ENCODE measurements at regions not wholly inside any gene's neighbourhood (a gene's known extent, or its start where the extent isn't known, plus 50 kb on each side); places are given as distances from the start of the nearest gene placed in this dataset.

GRCh38 chr21:14877581-14878228 lies 187.1 kb downstream of the NRIP1 start:
- no peak for TF ChIP-seq CTCF (IDR thresholded peaks at IDR 0.05; ENCODE audit: insufficient read depth, low read depth, low read length)
- no peak for TF ChIP-seq EZH2 (IDR thresholded peaks at IDR 0.05; ENCODE audit: insufficient read depth, low read length)
- Histone ChIP-seq H3K4me2 (ENCODE audit: low read length) (peak overlapping the region; percentile 53), H3K27ac (ENCODE audit: low read depth, low read length) (no peak overlapping the region), H3K79me2 (ENCODE audit: insufficient read depth, low read length) (no peaks in the 10 kb centered on the region), H3K9ac (ENCODE audit: low read length) (no peak overlapping the region), H3K4me3 (ENCODE audit: insufficient read depth, low read depth, low read length) (no peak overlapping the region), H2AFZ (ENCODE audit: low read depth, low read length) (no peak overlapping the region), H3K9me3 (ENCODE audit: insufficient read depth, low read depth, low read length) (no peaks in the 10 kb centered on the region), H4K20me1 (ENCODE audit: insufficient read depth, low read length) (no peaks in the 10 kb centered on the region), H3K4me1 (ENCODE audit: insufficient read depth, low read length) (peaks cover 28% of the 10 kb centered on the region), H3K27me3 (ENCODE audit: insufficient read depth, low read length) (no peaks in the 10 kb centered on the region), H3K36me3 (ENCODE audit: insufficient read depth, low read length) (no peaks in the 10 kb centered on the region)
- Mint-ChIP-seq H3K9me3 (ENCODE audit: unreplicated experiment) (no peaks in the 10 kb centered on the region), H3K27ac (ENCODE audit: unreplicated experiment) (no peak overlapping the region), H3K36me3 (ENCODE audit: low read depth, unreplicated experiment) (no peaks in the 10 kb centered on the region), H3K4me1 (ENCODE audit: low read depth, unreplicated experiment) (peaks cover 22% of the 10 kb centered on the region), H3K27me3 (ENCODE audit: low read depth, unreplicated experiment) (peaks cover 2% of the 10 kb centered on the region), H3K4me3 (ENCODE audit: unreplicated experiment) (no peak overlapping the region)
- FAIRE-seq (no peak), DNase-seq (ENCODE audit: low read depth) (peak; percentile 55)

- Mint-ChIP-seq H3K4me3 (ENCODE audit: unreplicated experiment) (no peak overlapping the region), H3K4me1 (ENCODE audit: low read depth, unreplicated experiment) (peaks cover 22% of the 10 kb centered on the region), H3K27me3 (ENCODE audit: low read depth, unreplicated experiment) (peaks cover 2% of the 10 kb centered on the region), H3K9me3 (ENCODE audit: unreplicated experiment) (no peaks in the 10 kb centered on the region), H3K27ac (ENCODE audit: unreplicated experiment) (no peak overlapping the region), H3K36me3 (ENCODE audit: low read depth, unreplicated experiment) (no peaks in the 10 kb centered on the region)
- Histone ChIP-seq H3K4me3 (ENCODE audit: insufficient read depth, low read depth, low read length) (no peak overlapping the region), H3K79me2 (ENCODE audit: insufficient read depth, low read length) (no peaks in the 10 kb centered on the region), H3K27me3 (ENCODE audit: insufficient read depth, low read length) (no peaks in the 10 kb centered on the region), H3K36me3 (ENCODE audit: insufficient read depth, low read length) (no peaks in the 10 kb centered on the region), H2AFZ (ENCODE audit: low read depth, low read length) (no peak overlapping the region), H3K27ac (ENCODE audit: low read depth, low read length) (no peak overlapping the region), H3K4me1 (ENCODE audit: insufficient read depth, low read length) (peaks cover 28% of the 10 kb centered on the region), H3K9me3 (ENCODE audit: insufficient read depth, low read depth, low read length) (no peaks in the 10 kb centered on the region), H3K9ac (ENCODE audit: low read length) (no peak overlapping the region), H4K20me1 (ENCODE audit: insufficient read depth, low read length) (no peaks in the 10 kb centered on the region), H3K4me2 (ENCODE audit: low read length) (no peak overlapping the region)
- no peak for FAIRE-seq
- DNase-seq (ENCODE audit: low read depth) = no peak
- TF ChIP-seq EZH2 (IDR thresholded peaks at IDR 0.05; ENCODE audit: insufficient read depth, low read length) (no peak), CTCF (IDR thresholded peaks at IDR 0.05; ENCODE audit: insufficient read depth, low read depth, low read length) (no peak)
Measured at GRCh38 chr21:14876524-14876840, 188.3 kb downstream of the NRIP1 start.

GRCh38 chr21:14875704-14876523 lies 188.9 kb downstream of the NRIP1 start:
- Histone ChIP-seq H3K27ac (ENCODE audit: low read depth, low read length) (no peak overlapping the region), H3K36me3 (ENCODE audit: insufficient read depth, low read length) (no peaks in the 10 kb centered on the region), H3K79me2 (ENCODE audit: insufficient read depth, low read length) (no peaks in the 10 kb centered on the region), H3K9me3 (ENCODE audit: insufficient read depth, low read depth, low read length) (no peaks in the 10 kb centered on the region), H3K27me3 (ENCODE audit: insufficient read depth, low read length) (no peaks in the 10 kb centered on the region), H2AFZ (ENCODE audit: low read depth, low read length) (peak overlapping the region; percentile 31), H3K9ac (ENCODE audit: low read length) (no peak overlapping the region), H3K4me2 (ENCODE audit: low read length) (no peak overlapping the region), H3K4me1 (ENCODE audit: insufficient read depth, low read length) (peaks cover 25% of the 10 kb centered on the region), H3K4me3 (ENCODE audit: insufficient read depth, low read depth, low read length) (no peak overlapping the region), H4K20me1 (ENCODE audit: insufficient read depth, low read length) (no peaks in the 10 kb centered on the region)
- H3K4me1 Mint-ChIP-seq (ENCODE audit: low read depth, unreplicated experiment) = peaks cover 19% of the 10 kb centered on the region
- peaks cover 2% of the 10 kb centered on the region for H3K27me3 Mint-ChIP-seq (ENCODE audit: low read depth, unreplicated experiment)
- DNase-seq (ENCODE audit: low read depth) (no peak), FAIRE-seq (no peak)
- no peak overlapping the region for H3K27ac Mint-ChIP-seq (ENCODE audit: unreplicated experiment)
- H3K4me3 Mint-ChIP-seq (ENCODE audit: unreplicated experiment) = no peak overlapping the region
- TF ChIP-seq EZH2 (IDR thresholded peaks at IDR 0.05; ENCODE audit: insufficient read depth, low read length) (no peak), CTCF (IDR thresholded peaks at IDR 0.05; ENCODE audit: insufficient read depth, low read depth, low read length) (no peak)
- no peaks in the 10 kb centered on the region for H3K9me3 Mint-ChIP-seq (ENCODE audit: unreplicated experiment)
- H3K36me3 Mint-ChIP-seq (ENCODE audit: low read depth, unreplicated experiment) = no peaks in the 10 kb centered on the region

Measured in astrocyte (in vitro differentiated cells and primary cell).